Osteoblast (primary cell): ENCODE measurements at regions not wholly inside any gene's neighbourhood (a gene's known extent, or its start where the extent isn't known, plus 50 kb on each side); places are given as distances from the start of the nearest gene placed in this dataset.
A peak's percentile ranks its signal among the peaks of the same experiment; 100 is the strongest.

Experiments used
- DNase-seq: peaks from one replicate; pipeline ENCODE4 v3.0.0; 2011; ENCODE audit warnings: low spot score, mixed read lengths; ENCODE audit not compliant: insufficient read length; ENCODE audit errors: missing footprints
- H2AFZ ChIP-seq: 2 replicates; pipeline ENCODE4 v1.6.0; 2011; ENCODE audit warnings: mild to moderate bottlenecking, low read length
- H3K27ac ChIP-seq: 2 replicates; pipeline ENCODE4 v1.5.1; 2011; ENCODE audit warnings: mild to moderate bottlenecking, low read depth, low read length, moderate library complexity
- H3K27me3 ChIP-seq: 2 replicates; pipeline ENCODE4 v1.6.0; 2012; ENCODE audit warnings: mild to moderate bottlenecking, control low read depth, inconsistent platforms, low read length, moderate library complexity; ENCODE audit not compliant: insufficient read depth
- H3K36me3 ChIP-seq: 2 replicates; pipeline ENCODE4 v1.5.1; 2011; ENCODE audit warnings: mild to moderate bottlenecking, low read length, control low read depth, moderate library complexity; ENCODE audit not compliant: insufficient read depth
- H3K4me1 ChIP-seq: 2 replicates; pipeline ENCODE4 v1.5.1; 2011; ENCODE audit warnings: mild to moderate bottlenecking, low read length, control low read depth, moderate library complexity; ENCODE audit not compliant: insufficient read depth
- H3K4me2 ChIP-seq: 2 replicates; pipeline ENCODE4 v1.6.0; 2011; ENCODE audit warnings: mild to moderate bottlenecking, low read length; ENCODE audit not compliant: insufficient read depth
- H3K4me3 ChIP-seq: fragments of 200-600 bp; sonication (generic); 3 replicates; pipeline ENCODE4 v1.5.1; 2012; ENCODE audit warnings: mild to moderate bottlenecking, low read length, inconsistent platforms; ENCODE audit not compliant: insufficient read depth
- H3K79me2 ChIP-seq: 2 replicates; pipeline ENCODE4 v1.6.0; 2012; ENCODE audit warnings: mild to moderate bottlenecking, low read length, control low read depth, inconsistent platforms; ENCODE audit not compliant: insufficient read depth
- H3K9me3 ChIP-seq: 2 replicates; pipeline ENCODE4 v1.5.1; 2011; ENCODE audit warnings: low read depth, low read length, control low read depth
- H4K20me1 ChIP-seq: 2 replicates; pipeline ENCODE4 v1.6.0; 2012; ENCODE audit warnings: mild to moderate bottlenecking, low read length, control low read depth; ENCODE audit not compliant: insufficient read depth
- CTCF ChIP-seq: IDR thresholded peaks from 2 replicates; pipeline ENCODE4 v1.5.1; 2011; ENCODE audit warnings: mild to moderate bottlenecking, low read depth, low read length, moderate library complexity; ENCODE audit errors: extremely low read depth

- H3K9me3 ChIP-seq: no peaks in the 10 kb centered on the region
- TF ChIP-seq CTCF: no peak
- H3K36me3 ChIP-seq: no peaks in the 10 kb centered on the region
- H3K4me1 ChIP-seq: no peaks in the 10 kb centered on the region
- no peaks in the 10 kb centered on the region for H4K20me1 ChIP-seq
- DNase-seq: no peak
- no peak overlapping the region for H2AFZ ChIP-seq
- H3K27ac ChIP-seq: no peak overlapping the region
- H3K4me2 ChIP-seq: no peak overlapping the region
- no peak overlapping the region for H3K4me3 ChIP-seq
- H3K79me2 ChIP-seq: no peaks in the 10 kb centered on the region
- H3K27me3 ChIP-seq: no peaks in the 10 kb centered on the region
These were observed 1313.9 kb downstream of the TMEM121 start for GRCh38 chr14:106840258-106840657.

- no peak for DNase-seq
- no peaks in the 10 kb centered on the region for H3K4me1 ChIP-seq
- H3K27me3 ChIP-seq: no peaks in the 10 kb centered on the region
- H3K27ac ChIP-seq: no peak overlapping the region
- no peak for TF ChIP-seq CTCF
- no peaks in the 10 kb centered on the region for H3K79me2 ChIP-seq
- H4K20me1 ChIP-seq: no peaks in the 10 kb centered on the region
- H2AFZ ChIP-seq: no peak overlapping the region
- H3K36me3 ChIP-seq: no peaks in the 10 kb centered on the region
- H3K9me3 ChIP-seq: no peaks in the 10 kb centered on the region
- H3K4me2 ChIP-seq: no peak overlapping the region
- H3K4me3 ChIP-seq: no peak overlapping the region
These were observed 1314.6 kb downstream of the TMEM121 start for GRCh38 chr14:106840991-106841390.

GRCh38 chr14:106841701-106842100, 1315.3 kb downstream of the TMEM121 start:
- Histone ChIP-seq H3K79me2 (no peaks in the 10 kb centered on the region), H3K4me2 (no peak overlapping the region), H2AFZ (no peak overlapping the region), H4K20me1 (no peaks in the 10 kb centered on the region), H3K4me3 (no peak overlapping the region), H3K27ac (no peak overlapping the region), H3K36me3 (no peaks in the 10 kb centered on the region), H3K9me3 (no peaks in the 10 kb centered on the region), H3K27me3 (no peaks in the 10 kb centered on the region), H3K4me1 (no peaks in the 10 kb centered on the region)
- DNase-seq: no peak
- TF ChIP-seq CTCF: no peak

GRCh38 chr14:106842687-106843086, 1316.3 kb downstream of the TMEM121 start:
- H4K20me1 ChIP-seq: no peaks in the 10 kb centered on the region
- no peak for DNase-seq

More at GRCh38 chr14:106842687-106843086, 1316.3 kb downstream of the TMEM121 start:
- H3K36me3 ChIP-seq: no peaks in the 10 kb centered on the region
- H3K4me2 ChIP-seq: no peak overlapping the region
- no peak overlapping the region for H2AFZ ChIP-seq
- no peaks in the 10 kb centered on the region for H3K79me2 ChIP-seq
- peak; percentile 29 for TF ChIP-seq CTCF
- no peak overlapping the region for H3K4me3 ChIP-seq
- no peak overlapping the region for H3K27ac ChIP-seq
- no peaks in the 10 kb centered on the region for H3K9me3 ChIP-seq
- H3K27me3 ChIP-seq: no peaks in the 10 kb centered on the region
- no peaks in the 10 kb centered on the region for H3K4me1 ChIP-seq
